Natural killer cell (primary cell): ENCODE measurements at regions not wholly inside any gene's neighbourhood (a gene's known extent, or its start where the extent isn't known, plus 50 kb on each side); places are given as distances from the start of the nearest gene placed in this dataset.

Source experiments
- ATAC-seq, 3 donors: fragments of 150-1000 bp in 2 of 3; fragments of 200-7000 bp in 1 of 3; cut with Tn5 transposase; 1 replicate in 1 of 3; 2 replicates in 2 of 3; pipeline ENCODE4 v1.10.0; 2021; ENCODE audit warnings: mild to moderate bottlenecking in 2 of 3, moderate library complexity in 2 of 3
- DNase-seq, 2 donors: peaks; one replicate each; pipeline versions ENCODE4 v3.0.0 to v3.0.0-alpha.2; 2013 to 2021; ENCODE audit warnings: mixed read lengths in 1 of 2
- H3K27ac ChIP-seq: one replicate; pipeline ENCODE4 v1.5.1; 2013; ENCODE audit warnings: mild to moderate bottlenecking, low read length
- H3K27me3 ChIP-seq: one replicate; pipeline ENCODE4 v1.6.1; 2013; ENCODE audit warnings: low read length; ENCODE audit not compliant: control insufficient read depth, insufficient read depth
- H3K36me3 ChIP-seq: one replicate; pipeline ENCODE4 v1.6.1; 2013; ENCODE audit warnings: low read length; ENCODE audit not compliant: control insufficient read depth, insufficient read depth
- H3K4me1 ChIP-seq: one replicate; pipeline ENCODE4 v1.6.1; 2013; ENCODE audit warnings: low read length; ENCODE audit not compliant: control insufficient read depth, insufficient read depth
- H3K4me3 ChIP-seq: one replicate; pipeline ENCODE4 v1.5.1; 2013; ENCODE audit warnings: low read length
- H3K9me3 ChIP-seq: one replicate; pipeline ENCODE4 v1.6.1; 2013; ENCODE audit warnings: low read length; ENCODE audit not compliant: control insufficient read depth, insufficient read depth
- H3K27ac Mint-ChIP-seq, 2 donors: one replicate each; pipeline ENCODE4 v1.8.0; 2022; ENCODE audit warnings: mild to moderate bottlenecking in 2 of 2, mixed read lengths in 2 of 2, moderate library complexity in 1 of 2
- H3K27me3 Mint-ChIP-seq, 2 donors: one replicate each; pipeline ENCODE4 v1.8.0; 2022; ENCODE audit warnings: low read depth in 2 of 2, mixed read lengths in 2 of 2
- H3K36me3 Mint-ChIP-seq: one replicate; pipeline ENCODE4 v1.8.0; 2022; ENCODE audit warnings: mixed read lengths
- H3K4me1 Mint-ChIP-seq, 2 donors: one replicate each; pipeline ENCODE4 v1.8.0; 2022; ENCODE audit warnings: mixed read lengths in 2 of 2
- H3K4me3 Mint-ChIP-seq: one replicate; pipeline ENCODE4 v1.8.0; 2022; ENCODE audit warnings: mild to moderate bottlenecking, moderate library complexity, mixed read lengths
- H3K9me3 Mint-ChIP-seq, 2 donors: one replicate each; pipeline ENCODE4 v1.8.0; 2022; ENCODE audit warnings: mixed read lengths in 2 of 2
- WGBS: methylation state at CpG from one replicate; pipeline ENCODE4 v1.1.7; 2013; ENCODE audit warnings: missing lambda C conversion rate; ENCODE audit not compliant: insufficient coverage; 5-methylcytosine and 5-hydroxymethylcytosine counted together
- intact Hi-C: fragments of 100-400 bp; cut with micrococcal nuclease; formaldehyde crosslinking; loops from one replicate; pipeline ENCODE4 v1.14.2; 2022
- TF ChIP-seq, protein P1 (sequence below): fragments of 200-600 bp; IDR thresholded peaks from one replicate; pipeline ENCODE4 v1.8.0; 2022; ENCODE audit warnings: antibody characterized with exemption

DNA sequence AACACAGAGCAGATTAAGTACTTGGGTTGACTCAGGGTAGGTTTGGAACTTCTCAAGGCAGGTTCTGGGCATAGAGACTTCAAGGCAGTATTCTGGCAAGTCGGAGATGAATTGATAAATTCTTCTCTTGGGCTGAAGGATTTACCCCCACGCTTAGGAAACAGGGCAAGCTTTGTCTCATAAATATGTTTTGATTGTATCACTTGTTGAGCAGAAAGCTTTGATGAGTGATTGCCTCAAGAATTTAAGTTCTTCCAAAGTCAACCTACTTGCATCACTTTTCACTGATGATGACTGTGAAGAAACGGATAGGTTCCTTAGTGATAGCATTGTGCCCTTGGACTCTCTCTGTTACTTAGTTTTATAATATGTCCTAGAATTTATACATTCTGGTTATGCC is 258.6 kb upstream of the DACH1 start:
- H3K27ac ChIP-seq, result no peak overlapping the region
- TF ChIP-seq, protein P1, sequence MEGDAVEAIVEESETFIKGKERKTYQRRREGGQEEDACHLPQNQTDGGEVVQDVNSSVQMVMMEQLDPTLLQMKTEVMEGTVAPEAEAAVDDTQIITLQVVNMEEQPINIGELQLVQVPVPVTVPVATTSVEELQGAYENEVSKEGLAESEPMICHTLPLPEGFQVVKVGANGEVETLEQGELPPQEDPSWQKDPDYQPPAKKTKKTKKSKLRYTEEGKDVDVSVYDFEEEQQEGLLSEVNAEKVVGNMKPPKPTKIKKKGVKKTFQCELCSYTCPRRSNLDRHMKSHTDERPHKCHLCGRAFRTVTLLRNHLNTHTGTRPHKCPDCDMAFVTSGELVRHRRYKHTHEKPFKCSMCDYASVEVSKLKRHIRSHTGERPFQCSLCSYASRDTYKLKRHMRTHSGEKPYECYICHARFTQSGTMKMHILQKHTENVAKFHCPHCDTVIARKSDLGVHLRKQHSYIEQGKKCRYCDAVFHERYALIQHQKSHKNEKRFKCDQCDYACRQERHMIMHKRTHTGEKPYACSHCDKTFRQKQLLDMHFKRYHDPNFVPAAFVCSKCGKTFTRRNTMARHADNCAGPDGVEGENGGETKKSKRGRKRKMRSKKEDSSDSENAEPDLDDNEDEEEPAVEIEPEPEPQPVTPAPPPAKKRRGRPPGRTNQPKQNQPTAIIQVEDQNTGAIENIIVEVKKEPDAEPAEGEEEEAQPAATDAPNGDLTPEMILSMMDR, result no peak
- 86% methylated on average over 2 of the region's 3 CpGs for WGBS
- H3K36me3 ChIP-seq, result no peaks in the 10 kb centered on the region
- no peak overlapping the region for H3K4me3 ChIP-seq
- DNase-seq (no peak), ATAC-seq (no peak)
- no peaks in the 10 kb centered on the region for H3K27me3 ChIP-seq
- no peak overlapping the region for H3K27ac Mint-ChIP-seq
- intact Hi-C loops, result no loop called here
- no peaks in the 10 kb centered on the region for H3K4me1 Mint-ChIP-seq
- peaks cover 4 to 17% of the 10 kb centered on the region in 2 donors for H3K9me3 Mint-ChIP-seq
- H3K4me3 Mint-ChIP-seq, result no peak overlapping the region
- peaks cover 10% of the 10 kb centered on the region for H3K36me3 Mint-ChIP-seq
- H3K9me3 ChIP-seq, result no peaks in the 10 kb centered on the region
- H3K27me3 Mint-ChIP-seq, result no peaks in the 10 kb centered on the region
- H3K4me1 ChIP-seq, result no peaks in the 10 kb centered on the region

DNA sequence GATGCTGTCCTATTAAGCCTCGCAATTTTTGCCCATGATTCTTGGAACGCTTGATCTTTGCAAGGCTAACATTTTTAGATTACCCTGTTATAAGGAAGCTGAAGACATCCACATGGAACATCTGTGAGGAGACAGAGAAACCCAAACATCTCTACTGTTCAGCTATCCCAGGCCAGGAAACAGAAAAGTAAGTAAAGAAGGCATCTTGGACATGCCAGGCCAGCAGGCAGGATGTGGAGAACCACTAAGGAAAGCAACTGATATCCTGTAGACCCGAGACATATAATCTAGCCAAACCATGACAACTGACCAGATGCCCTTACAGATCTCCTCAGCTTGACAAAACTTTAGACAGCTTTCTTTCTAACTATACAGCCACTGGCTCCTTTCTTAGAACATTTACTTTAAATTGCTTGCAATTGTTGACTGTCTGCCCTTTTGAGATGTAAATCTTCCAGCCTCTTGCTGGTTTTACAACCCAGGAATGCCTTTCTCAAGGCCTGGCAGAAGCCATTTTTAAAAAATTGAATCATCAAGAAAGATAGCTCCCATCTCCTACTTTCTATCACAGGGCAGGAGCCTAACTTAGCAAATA is 255.8 kb upstream of the DACH1 start:
- Mint-ChIP-seq H3K9me3 (peaks cover 4 to 14% of the 10 kb centered on the region in 2 donors), H3K4me1 (no peaks in the 10 kb centered on the region), H3K4me3 (no peak overlapping the region), H3K36me3 (no peaks in the 10 kb centered on the region), H3K27me3 (no peaks in the 10 kb centered on the region), H3K27ac (no peak overlapping the region)
- intact Hi-C loops, result no loop called here
- ATAC-seq (no peak), DNase-seq (no peak)
- no peak overlapping the region for H3K4me3 ChIP-seq
- WGBS, result 69% methylated on average over 3 of the region's 3 CpGs
- TF ChIP-seq, protein P1, result no peak
- H3K9me3 ChIP-seq, result no peaks in the 10 kb centered on the region
- no peaks in the 10 kb centered on the region for H3K27me3 ChIP-seq
- H3K4me1 ChIP-seq, result no peaks in the 10 kb centered on the region
- no peak overlapping the region for H3K27ac ChIP-seq
- H3K36me3 ChIP-seq, result no peaks in the 10 kb centered on the region

DNA sequence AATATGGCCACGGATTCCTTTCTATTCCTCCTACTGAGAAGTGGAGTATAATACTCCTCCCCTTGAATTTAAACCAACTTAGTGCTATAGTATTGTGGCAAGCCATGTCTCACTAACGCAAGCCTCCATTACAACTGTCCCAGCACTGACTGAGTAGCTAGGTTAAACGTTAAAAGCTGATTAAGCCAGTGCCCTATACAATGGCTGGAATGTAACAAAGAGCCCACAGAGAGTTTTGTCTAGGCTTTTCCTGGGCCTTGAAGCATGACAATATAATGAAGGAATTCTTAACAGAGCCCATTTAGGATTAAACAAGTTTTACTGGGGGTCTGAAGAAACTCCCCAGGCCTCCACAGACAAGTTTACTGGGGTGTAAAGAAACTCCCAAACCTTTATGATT is 254.5 kb upstream of the DACH1 start:
- no peak for ATAC-seq
- no peak overlapping the region for H3K4me3 ChIP-seq
- H3K27ac ChIP-seq, result no peak overlapping the region
- intact Hi-C loops, result no loop called here
- Mint-ChIP-seq H3K27ac (no peak overlapping the region), H3K27me3 (no peaks in the 10 kb centered on the region), H3K4me1 (no peaks in the 10 kb centered on the region), H3K9me3 (peaks cover 4 to 14% of the 10 kb centered on the region in 2 donors), H3K4me3 (no peak overlapping the region), H3K36me3 (no peaks in the 10 kb centered on the region)
- H3K9me3 ChIP-seq, result no peaks in the 10 kb centered on the region
- TF ChIP-seq, protein P1, result no peak
- H3K36me3 ChIP-seq, result no peaks in the 10 kb centered on the region
- no peaks in the 10 kb centered on the region for H3K4me1 ChIP-seq
- 86% methylated on average over 2 of the region's 3 CpGs for WGBS
- no peak for DNase-seq
- no peaks in the 10 kb centered on the region for H3K27me3 ChIP-seq

DNA sequence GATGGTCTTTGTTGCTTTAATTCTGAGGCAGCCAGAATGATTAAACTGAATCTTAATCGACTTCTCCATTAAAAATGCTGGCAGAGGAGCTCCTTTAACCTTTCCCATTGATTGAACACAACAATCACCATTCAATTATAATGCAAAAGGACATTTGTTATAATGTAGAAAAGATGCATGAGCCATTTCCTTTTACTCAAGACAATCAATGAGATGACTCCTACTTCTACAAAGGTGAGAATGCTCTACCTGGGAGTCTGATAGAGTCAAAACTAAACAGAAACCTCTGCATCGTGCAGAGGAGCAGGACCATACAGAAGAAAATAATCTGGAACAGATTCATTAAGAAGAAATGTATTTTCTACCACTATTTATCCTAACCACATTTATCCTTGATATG is 253.6 kb upstream of the DACH1 start:
- no peak overlapping the region for H3K4me3 ChIP-seq
- Mint-ChIP-seq H3K27ac (no peak overlapping the region), H3K9me3 (peaks cover 8 to 14% of the 10 kb centered on the region in 2 donors), H3K4me3 (no peak overlapping the region), H3K36me3 (no peaks in the 10 kb centered on the region), H3K27me3 (no peaks in the 10 kb centered on the region), H3K4me1 (no peaks in the 10 kb centered on the region)
- no peaks in the 10 kb centered on the region for H3K9me3 ChIP-seq
- TF ChIP-seq, protein P1, result no peak
- H3K27ac ChIP-seq, result no peak overlapping the region
- 55% methylated on average over 2 of the region's 2 CpGs for WGBS
- DNase-seq (no peak), ATAC-seq (no peak)
- intact Hi-C loops, result no loop called here
- H3K4me1 ChIP-seq, result no peaks in the 10 kb centered on the region
- H3K27me3 ChIP-seq, result no peaks in the 10 kb centered on the region
- no peaks in the 10 kb centered on the region for H3K36me3 ChIP-seq
